ENCODE measurements at regions not wholly inside any gene's neighbourhood (a gene's known extent, or its start where the extent isn't known, plus 50 kb on each side); places are given as distances from the start of the nearest gene placed in this dataset.

DNA sequence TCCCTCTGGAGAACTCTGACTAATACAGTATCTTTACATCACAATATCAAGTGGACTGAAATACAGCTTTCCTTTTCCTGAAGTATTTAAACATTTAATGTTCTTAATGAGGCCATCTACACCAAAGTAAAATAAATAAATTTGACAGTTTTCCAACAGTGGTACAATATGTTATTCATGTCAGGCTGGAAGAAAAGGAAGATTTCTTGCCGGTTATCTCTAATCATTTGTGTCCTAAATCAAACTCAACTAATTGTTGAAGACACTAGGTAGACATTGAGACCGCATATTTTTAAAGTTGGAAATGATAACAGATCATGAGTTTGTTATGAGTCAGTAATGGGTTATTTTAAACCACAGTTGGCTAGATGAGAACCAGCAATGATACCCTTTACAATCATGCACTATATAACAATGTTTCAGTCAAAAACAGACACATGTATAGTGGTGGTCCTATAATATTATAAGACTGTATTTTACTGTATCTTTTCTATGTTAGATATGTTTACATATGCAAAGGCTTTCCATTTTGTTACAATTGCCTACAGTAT is 241.6 kb downstream of the LMBRD1 start (continued):
- TF ChIP-seq, protein P1, sequence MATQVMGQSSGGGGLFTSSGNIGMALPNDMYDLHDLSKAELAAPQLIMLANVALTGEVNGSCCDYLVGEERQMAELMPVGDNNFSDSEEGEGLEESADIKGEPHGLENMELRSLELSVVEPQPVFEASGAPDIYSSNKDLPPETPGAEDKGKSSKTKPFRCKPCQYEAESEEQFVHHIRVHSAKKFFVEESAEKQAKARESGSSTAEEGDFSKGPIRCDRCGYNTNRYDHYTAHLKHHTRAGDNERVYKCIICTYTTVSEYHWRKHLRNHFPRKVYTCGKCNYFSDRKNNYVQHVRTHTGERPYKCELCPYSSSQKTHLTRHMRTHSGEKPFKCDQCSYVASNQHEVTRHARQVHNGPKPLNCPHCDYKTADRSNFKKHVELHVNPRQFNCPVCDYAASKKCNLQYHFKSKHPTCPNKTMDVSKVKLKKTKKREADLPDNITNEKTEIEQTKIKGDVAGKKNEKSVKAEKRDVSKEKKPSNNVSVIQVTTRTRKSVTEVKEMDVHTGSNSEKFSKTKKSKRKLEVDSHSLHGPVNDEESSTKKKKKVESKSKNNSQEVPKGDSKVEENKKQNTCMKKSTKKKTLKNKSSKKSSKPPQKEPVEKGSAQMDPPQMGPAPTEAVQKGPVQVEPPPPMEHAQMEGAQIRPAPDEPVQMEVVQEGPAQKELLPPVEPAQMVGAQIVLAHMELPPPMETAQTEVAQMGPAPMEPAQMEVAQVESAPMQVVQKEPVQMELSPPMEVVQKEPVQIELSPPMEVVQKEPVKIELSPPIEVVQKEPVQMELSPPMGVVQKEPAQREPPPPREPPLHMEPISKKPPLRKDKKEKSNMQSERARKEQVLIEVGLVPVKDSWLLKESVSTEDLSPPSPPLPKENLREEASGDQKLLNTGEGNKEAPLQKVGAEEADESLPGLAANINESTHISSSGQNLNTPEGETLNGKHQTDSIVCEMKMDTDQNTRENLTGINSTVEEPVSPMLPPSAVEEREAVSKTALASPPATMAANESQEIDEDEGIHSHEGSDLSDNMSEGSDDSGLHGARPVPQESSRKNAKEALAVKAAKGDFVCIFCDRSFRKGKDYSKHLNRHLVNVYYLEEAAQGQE (IDR thresholded peaks at IDR 0.05; ENCODE audit: unreplicated experiment): no peak
- no peak for TF ChIP-seq EZH2phosphoT487 (IDR thresholded peaks at IDR 0.05; ENCODE audit: unreplicated experiment)
- no peak for TF ChIP-seq ZNF331 (CRISPR knock-in tag; IDR thresholded peaks at IDR 0.05; ENCODE audit: low read depth)
- TF ChIP-seq JUNB (IDR thresholded peaks at IDR 0.05; ENCODE audit: unreplicated experiment): no peak

DNA sequence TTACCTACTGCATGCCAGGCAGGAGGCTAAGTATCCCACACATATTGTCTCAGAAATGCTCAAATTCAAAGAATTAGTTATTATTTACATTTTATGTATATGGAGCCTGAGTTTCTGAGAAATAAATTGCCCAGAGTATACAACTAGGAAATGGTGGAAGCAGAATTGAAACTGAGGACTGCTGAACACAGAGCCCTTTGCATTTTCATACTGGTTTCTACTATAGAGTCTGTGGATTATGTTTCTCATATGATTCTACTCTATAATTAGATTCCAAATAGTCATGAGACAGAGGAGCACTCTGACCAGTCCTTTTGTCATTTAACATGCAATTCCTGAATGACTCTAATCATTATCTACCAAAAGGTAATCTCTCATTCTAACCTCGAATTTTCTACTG is 254.3 kb downstream of the LMBRD1 start:
- H3F3A ChIP-seq (replicated peaks; ENCODE audit: low read depth): no peaks in the 10 kb centered on the region
- H3K79me2 ChIP-seq (replicated peaks; ENCODE audit: insufficient read depth): no peaks in the 10 kb centered on the region
- no peak overlapping the region for H2AFZ ChIP-seq
- no peaks in the 10 kb centered on the region for H3K4me1 Mint-ChIP-seq
- H3K9me3 Mint-ChIP-seq: no peaks in the 10 kb centered on the region
- no peak for DNase-seq (ENCODE audit: low spot score)
- H3K27ac Mint-ChIP-seq: no peak overlapping the region
- no peaks in the 10 kb centered on the region for H3K36me3 ChIP-seq (ENCODE audit: insufficient read depth)
- no peak overlapping the region for H3K4me2 ChIP-seq
- no peak overlapping the region for H3K4me3 ChIP-seq
- no peaks in the 10 kb centered on the region for H3K36me3 Mint-ChIP-seq (ENCODE audit: low read depth)
- H3K27ac ChIP-seq (ENCODE audit: low read depth): no peak overlapping the region
- no peak for ATAC-seq
- no peaks in the 10 kb centered on the region for H3K9me2 ChIP-seq (ENCODE audit: insufficient read depth)
- H3K4me1 ChIP-seq (ENCODE audit: insufficient read depth): no peaks in the 10 kb centered on the region
- no peak for TF ChIP-seq JUNB (IDR thresholded peaks at IDR 0.05; ENCODE audit: unreplicated experiment)
- TF ChIP-seq POLR2AphosphoS5 (IDR thresholded peaks at IDR 0.05; ENCODE audit: low read depth): no peak
- H3K27me3 Mint-ChIP-seq (ENCODE audit: insufficient read depth, low read depth, poor library complexity): no peaks in the 10 kb centered on the region
- no peak overlapping the region for H3K4me3 Mint-ChIP-seq
- H3K27me3 ChIP-seq (ENCODE audit: insufficient read depth): no peaks in the 10 kb centered on the region
- H4K20me1 ChIP-seq (replicated peaks; ENCODE audit: insufficient read depth): no peaks in the 10 kb centered on the region

DNA sequence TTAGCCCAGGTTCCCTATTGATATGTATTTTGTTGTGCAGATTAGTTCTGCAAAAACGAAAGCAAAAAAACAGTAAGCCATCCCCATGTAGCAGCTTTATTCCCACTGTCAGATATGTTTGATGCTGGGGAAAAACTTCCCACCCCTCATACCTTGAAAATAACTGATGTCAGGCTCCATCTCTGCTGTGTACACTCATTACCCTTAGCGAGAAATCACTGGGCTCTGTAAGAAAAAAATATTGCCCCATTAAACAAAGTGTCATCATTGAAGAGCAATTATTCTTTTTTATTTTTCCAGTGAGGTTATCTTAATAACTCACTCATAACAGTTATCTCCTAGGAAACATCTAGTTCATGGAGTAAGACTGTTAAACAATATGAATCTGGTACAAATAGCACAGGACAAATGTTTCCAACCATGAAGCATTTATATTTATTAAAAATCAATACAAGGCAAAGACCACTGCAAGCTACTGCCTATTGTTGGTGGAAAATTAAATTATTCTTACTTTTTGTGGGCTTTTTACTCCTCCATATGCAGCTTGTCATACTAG is 268.8 kb downstream of the LMBRD1 start:
- Mint-ChIP-seq H3K4me1 (no peaks in the 10 kb centered on the region), H3K27ac (no peak overlapping the region), H3K4me3 (no peak overlapping the region), H3K9me3 (no peaks in the 10 kb centered on the region), H3K27me3 (ENCODE audit: insufficient read depth, low read depth, poor library complexity) (no peaks in the 10 kb centered on the region), H3K36me3 (ENCODE audit: low read depth) (no peaks in the 10 kb centered on the region)
- Histone ChIP-seq H3K9me2 (ENCODE audit: insufficient read depth) (no peaks in the 10 kb centered on the region; the same call in 1 of the 2 replicates), H3K4me1 (ENCODE audit: insufficient read depth) (no peaks in the 10 kb centered on the region), H3F3A (replicated peaks; ENCODE audit: low read depth) (no peaks in the 10 kb centered on the region), H4K20me1 (replicated peaks; ENCODE audit: insufficient read depth) (no peaks in the 10 kb centered on the region), H3K79me2 (replicated peaks; ENCODE audit: insufficient read depth) (no peaks in the 10 kb centered on the region), H2AFZ (no peak overlapping the region), H3K36me3 (ENCODE audit: insufficient read depth) (no peaks in the 10 kb centered on the region), H3K27me3 (ENCODE audit: insufficient read depth) (no peaks in the 10 kb centered on the region), H3K4me2 (no peak overlapping the region), H3K27ac (ENCODE audit: low read depth) (no peak overlapping the region), H3K4me3 (no peak overlapping the region)
- DNase-seq (ENCODE audit: low spot score) (no peak), ATAC-seq (no peak)
- TF ChIP-seq EZH2phosphoT487 (IDR thresholded peaks at IDR 0.05; ENCODE audit: unreplicated experiment): no peak
- TF ChIP-seq, protein P2, sequence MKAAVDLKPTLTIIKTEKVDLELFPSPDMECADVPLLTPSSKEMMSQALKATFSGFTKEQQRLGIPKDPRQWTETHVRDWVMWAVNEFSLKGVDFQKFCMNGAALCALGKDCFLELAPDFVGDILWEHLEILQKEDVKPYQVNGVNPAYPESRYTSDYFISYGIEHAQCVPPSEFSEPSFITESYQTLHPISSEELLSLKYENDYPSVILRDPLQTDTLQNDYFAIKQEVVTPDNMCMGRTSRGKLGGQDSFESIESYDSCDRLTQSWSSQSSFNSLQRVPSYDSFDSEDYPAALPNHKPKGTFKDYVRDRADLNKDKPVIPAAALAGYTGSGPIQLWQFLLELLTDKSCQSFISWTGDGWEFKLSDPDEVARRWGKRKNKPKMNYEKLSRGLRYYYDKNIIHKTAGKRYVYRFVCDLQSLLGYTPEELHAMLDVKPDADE (IDR thresholded peaks at IDR 0.05): no peak
- TF ChIP-seq, protein P3, sequence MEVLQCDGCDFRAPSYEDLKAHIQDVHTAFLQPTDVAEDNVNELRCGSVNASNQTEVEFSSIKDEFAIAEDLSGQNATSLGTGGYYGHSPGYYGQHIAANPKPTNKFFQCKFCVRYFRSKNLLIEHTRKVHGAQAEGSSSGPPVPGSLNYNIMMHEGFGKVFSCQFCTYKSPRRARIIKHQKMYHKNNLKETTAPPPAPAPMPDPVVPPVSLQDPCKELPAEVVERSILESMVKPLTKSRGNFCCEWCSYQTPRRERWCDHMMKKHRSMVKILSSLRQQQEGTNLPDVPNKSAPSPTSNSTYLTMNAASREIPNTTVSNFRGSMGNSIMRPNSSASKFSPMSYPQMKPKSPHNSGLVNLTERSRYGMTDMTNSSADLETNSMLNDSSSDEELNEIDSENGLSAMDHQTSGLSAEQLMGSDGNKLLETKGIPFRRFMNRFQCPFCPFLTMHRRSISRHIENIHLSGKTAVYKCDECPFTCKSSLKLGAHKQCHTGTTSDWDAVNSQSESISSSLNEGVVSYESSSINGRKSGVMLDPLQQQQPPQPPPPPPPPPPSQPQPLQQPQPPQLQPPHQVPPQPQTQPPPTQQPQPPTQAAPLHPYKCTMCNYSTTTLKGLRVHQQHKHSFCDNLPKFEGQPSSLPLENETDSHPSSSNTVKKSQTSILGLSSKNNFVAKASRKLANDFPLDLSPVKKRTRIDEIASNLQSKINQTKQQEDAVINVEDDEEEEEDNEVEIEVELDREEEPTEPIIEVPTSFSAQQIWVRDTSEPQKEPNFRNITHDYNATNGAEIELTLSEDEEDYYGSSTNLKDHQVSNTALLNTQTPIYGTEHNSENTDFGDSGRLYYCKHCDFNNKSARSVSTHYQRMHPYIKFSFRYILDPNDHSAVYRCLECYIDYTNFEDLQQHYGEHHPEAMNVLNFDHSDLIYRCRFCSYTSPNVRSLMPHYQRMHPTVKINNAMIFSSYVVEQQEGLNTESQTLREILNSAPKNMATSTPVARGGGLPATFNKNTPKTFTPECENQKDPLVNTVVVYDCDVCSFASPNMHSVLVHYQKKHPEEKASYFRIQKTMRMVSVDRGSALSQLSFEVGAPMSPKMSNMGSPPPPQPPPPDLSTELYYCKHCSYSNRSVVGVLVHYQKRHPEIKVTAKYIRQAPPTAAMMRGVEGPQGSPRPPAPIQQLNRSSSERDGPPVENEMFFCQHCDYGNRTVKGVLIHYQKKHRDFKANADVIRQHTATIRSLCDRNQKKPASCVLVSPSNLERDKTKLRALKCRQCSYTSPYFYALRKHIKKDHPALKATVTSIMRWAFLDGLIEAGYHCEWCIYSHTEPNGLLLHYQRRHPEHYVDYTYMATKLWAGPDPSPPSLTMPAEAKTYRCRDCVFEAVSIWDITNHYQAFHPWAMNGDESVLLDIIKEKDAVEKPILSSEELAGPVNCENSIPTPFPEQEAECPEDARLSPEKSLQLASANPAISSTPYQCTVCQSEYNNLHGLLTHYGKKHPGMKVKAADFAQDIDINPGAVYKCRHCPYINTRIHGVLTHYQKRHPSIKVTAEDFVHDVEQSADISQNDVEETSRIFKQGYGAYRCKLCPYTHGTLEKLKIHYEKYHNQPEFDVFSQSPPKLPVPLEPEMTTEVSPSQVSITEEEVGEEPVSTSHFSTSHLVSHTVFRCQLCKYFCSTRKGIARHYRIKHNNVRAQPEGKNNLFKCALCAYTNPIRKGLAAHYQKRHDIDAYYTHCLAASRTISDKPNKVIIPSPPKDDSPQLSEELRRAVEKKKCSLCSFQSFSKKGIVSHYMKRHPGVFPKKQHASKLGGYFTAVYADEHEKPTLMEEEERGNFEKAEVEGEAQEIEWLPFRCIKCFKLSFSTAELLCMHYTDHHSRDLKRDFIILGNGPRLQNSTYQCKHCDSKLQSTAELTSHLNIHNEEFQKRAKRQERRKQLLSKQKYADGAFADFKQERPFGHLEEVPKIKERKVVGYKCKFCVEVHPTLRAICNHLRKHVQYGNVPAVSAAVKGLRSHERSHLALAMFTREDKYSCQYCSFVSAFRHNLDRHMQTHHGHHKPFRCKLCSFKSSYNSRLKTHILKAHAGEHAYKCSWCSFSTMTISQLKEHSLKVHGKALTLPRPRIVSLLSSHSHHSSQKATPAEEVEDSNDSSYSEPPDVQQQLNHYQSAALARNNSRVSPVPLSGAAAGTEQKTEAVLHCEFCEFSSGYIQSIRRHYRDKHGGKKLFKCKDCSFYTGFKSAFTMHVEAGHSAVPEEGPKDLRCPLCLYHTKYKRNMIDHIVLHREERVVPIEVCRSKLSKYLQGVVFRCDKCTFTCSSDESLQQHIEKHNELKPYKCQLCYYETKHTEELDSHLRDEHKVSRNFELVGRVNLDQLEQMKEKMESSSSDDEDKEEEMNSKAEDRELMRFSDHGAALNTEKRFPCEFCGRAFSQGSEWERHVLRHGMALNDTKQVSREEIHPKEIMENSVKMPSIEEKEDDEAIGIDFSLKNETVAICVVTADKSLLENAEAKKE (CRISPR knock-in tag; IDR thresholded peaks at IDR 0.05): no peak
- TF ChIP-seq ZNF331 (CRISPR knock-in tag; IDR thresholded peaks at IDR 0.05; ENCODE audit: low read depth): no peak
- TF ChIP-seq EZH2 (IDR thresholded peaks at IDR 0.05; ENCODE audit: low read depth, unreplicated experiment): no peak
- TF ChIP-seq POLR2AphosphoS5 (IDR thresholded peaks at IDR 0.05; ENCODE audit: low read depth): no peak
- no peak for TF ChIP-seq JUNB (IDR thresholded peaks at IDR 0.05; ENCODE audit: unreplicated experiment)
